H9 (cell line): ENCODE measurements at regions not wholly inside any gene's neighbourhood (a gene's known extent, or its start where the extent isn't known, plus 50 kb on each side); places are given as distances from the start of the nearest gene placed in this dataset.

Experiments
- DNase-seq: peaks from one replicate; pipeline ENCODE4 v3.0.0-alpha.2; 2017
- H2AFZ ChIP-seq: one replicate; pipeline ENCODE4 v1.6.1; 2013; ENCODE audit warnings: mild to moderate bottlenecking, low read length, control low read depth, moderate library complexity
- H2AK5ac ChIP-seq: 2 replicates; pipeline ENCODE4 v1.6.1; 2013; ENCODE audit warnings: low read length, control low read depth, mixed read lengths; ENCODE audit not compliant: insufficient read length
- H2BK120ac ChIP-seq: one replicate; pipeline ENCODE4 v1.6.1; 2013; ENCODE audit warnings: low read depth, mild to moderate bottlenecking, low read length, control low read depth, inconsistent platforms; ENCODE audit not compliant: poor library complexity, severe bottlenecking
- H2BK12ac ChIP-seq: 2 replicates; pipeline ENCODE4 v1.6.1; 2013; ENCODE audit warnings: low read length, control low read depth, mixed read lengths, low read depth; ENCODE audit not compliant: insufficient read length
- H2BK15ac ChIP-seq: 2 replicates; pipeline ENCODE4 v1.6.1; 2013; ENCODE audit warnings: low read depth, low read length, control low read depth
- H2BK20ac ChIP-seq: one replicate; pipeline ENCODE4 v1.6.1; 2013; ENCODE audit warnings: low read depth, mild to moderate bottlenecking, low read length, control low read depth, inconsistent platforms; ENCODE audit not compliant: poor library complexity, severe bottlenecking
- H2BK5ac ChIP-seq: 2 replicates; pipeline ENCODE4 v1.6.1; 2013; ENCODE audit warnings: low read length, control low read depth, mixed read lengths; ENCODE audit not compliant: insufficient read length
- H3K14ac ChIP-seq: 2 replicates; pipeline ENCODE4 v1.6.1; 2013; ENCODE audit warnings: low read length, control low read depth; ENCODE audit not compliant: insufficient read depth
- H3K18ac ChIP-seq: 2 replicates; pipeline ENCODE4 v1.6.1; 2013; ENCODE audit warnings: low read depth, mild to moderate bottlenecking, mixed read lengths, low read length, control low read depth; ENCODE audit not compliant: insufficient read length
- H3K23ac ChIP-seq: 2 replicates; pipeline ENCODE4 v1.6.1; 2013; ENCODE audit warnings: low read length, control low read depth, mixed read lengths, low read depth; ENCODE audit not compliant: insufficient read length
- H3K23me2 ChIP-seq: 2 replicates; pipeline ENCODE4 v1.6.1; 2013; ENCODE audit warnings: low read depth, mild to moderate bottlenecking, mixed read lengths, low read length, control low read depth; ENCODE audit not compliant: insufficient read length, poor library complexity, severe bottlenecking
- H3K27ac ChIP-seq: 2 replicates; pipeline ENCODE4 v1.5.1; 2013; ENCODE audit warnings: low read length, control low read depth, mixed read lengths, low read depth; ENCODE audit not compliant: insufficient read length
- H3K27me3 ChIP-seq: 2 replicates; pipeline ENCODE4 v1.6.1; 2013; ENCODE audit warnings: low read length, control low read depth, inconsistent platforms; ENCODE audit not compliant: insufficient read depth
- H3K4ac ChIP-seq: 2 replicates; pipeline ENCODE4 v1.6.1; 2013; ENCODE audit warnings: low read depth, mild to moderate bottlenecking, control low read depth, inconsistent platforms, low read length, moderate library complexity
- H3K4me1 ChIP-seq: 2 replicates; pipeline ENCODE4 v1.6.1; 2013; ENCODE audit warnings: low read length, control low read depth, inconsistent platforms; ENCODE audit not compliant: insufficient read depth
- H3K4me2 ChIP-seq: 2 replicates; pipeline ENCODE4 v1.6.1; 2013; ENCODE audit warnings: low read length, control low read depth, mixed read lengths; ENCODE audit not compliant: insufficient read length, insufficient read depth
- H3K56ac ChIP-seq: 2 replicates; pipeline ENCODE4 v1.6.1; 2013; ENCODE audit warnings: low read depth, mild to moderate bottlenecking, mixed read lengths, low read length, control low read depth; ENCODE audit not compliant: insufficient read length
- H3K79me1 ChIP-seq: 2 replicates; pipeline ENCODE4 v1.6.1; 2013; ENCODE audit warnings: low read depth, mild to moderate bottlenecking, moderate library complexity, low read length, control low read depth, inconsistent platforms; ENCODE audit not compliant: insufficient read depth, poor library complexity, severe bottlenecking
- H3K79me2 ChIP-seq: 2 replicates; pipeline ENCODE4 v1.6.1; 2013; ENCODE audit warnings: low read length, control low read depth, inconsistent platforms; ENCODE audit not compliant: insufficient read depth
- H3K9ac ChIP-seq: 2 replicates; pipeline ENCODE4 v1.6.1; 2013; ENCODE audit warnings: low read length, control low read depth, mixed read lengths; ENCODE audit not compliant: insufficient read length; ENCODE audit errors: extremely low read depth
- H3K9me3 ChIP-seq: one replicate; pipeline ENCODE4 v1.6.1; 2013; ENCODE audit warnings: low read depth, low read length, inconsistent platforms; ENCODE audit not compliant: control insufficient read depth
- H3T11ph ChIP-seq: one replicate; pipeline ENCODE4 v1.6.1; 2013; ENCODE audit warnings: mild to moderate bottlenecking, low read length, control low read depth, inconsistent platforms
- H4K20me1 ChIP-seq: one replicate; pipeline ENCODE4 v1.6.1; 2013; ENCODE audit not compliant: control insufficient read depth, insufficient read length, insufficient read depth
- H4K5ac ChIP-seq: 2 replicates; pipeline ENCODE4 v1.6.1; 2013; ENCODE audit warnings: low read depth, mild to moderate bottlenecking, mixed read lengths, low read length, control low read depth; ENCODE audit not compliant: insufficient read length
- H4K8ac ChIP-seq: replicated peaks from 2 replicates; pipeline ENCODE4 v1.6.1; 2013; ENCODE audit warnings: low read length, control low read depth, mixed read lengths, low read depth; ENCODE audit not compliant: insufficient read length
- H4K91ac ChIP-seq: 2 replicates; pipeline ENCODE4 v1.6.1; 2013; ENCODE audit warnings: low read depth, mild to moderate bottlenecking, moderate library complexity, mixed read lengths, low read length, control low read depth; ENCODE audit not compliant: insufficient read length
- H3K27ac Mint-ChIP-seq, 3 experiments: 2 replicates in 2 of 3; 3 replicates in 1 of 3; pipeline ENCODE4 v1.8.0; 2020 to 2021; ENCODE audit warnings: mixed read lengths in 3 of 3, mild to moderate bottlenecking in 1 of 3, moderate library complexity in 1 of 3
- H3K27me3 Mint-ChIP-seq: 2 replicates; pipeline ENCODE4 v1.8.0; 2021; ENCODE audit warnings: low read depth, mild to moderate bottlenecking, moderate library complexity, mixed read lengths
- H3K36me3 Mint-ChIP-seq, 3 experiments: 2 replicates in 2 of 3; 3 replicates in 1 of 3; pipeline ENCODE4 v1.8.0; 2020 to 2021; ENCODE audit warnings: low read depth in 3 of 3, mixed read lengths in 3 of 3; ENCODE audit not compliant: insufficient read depth in 1 of 3
- H3K4me1 Mint-ChIP-seq, 2 experiments: 2 replicates each; pipeline ENCODE4 v1.8.0; 2020; ENCODE audit warnings: mixed read lengths in 2 of 2
- H3K4me3 Mint-ChIP-seq, 2 experiments: 2 replicates in 1 of 2; 3 replicates in 1 of 2; pipeline ENCODE4 v1.8.0; 2020 to 2021; ENCODE audit warnings: mild to moderate bottlenecking in 2 of 2, mixed read lengths in 2 of 2, moderate library complexity in 1 of 2
- H3K9me3 Mint-ChIP-seq, 2 experiments: 2 replicates in 1 of 2; 3 replicates in 1 of 2; pipeline ENCODE4 v1.8.0; 2020; ENCODE audit warnings: mild to moderate bottlenecking in 2 of 2, mixed read lengths in 2 of 2, moderate library complexity in 1 of 2
- CTCF ChIP-seq: fragments of 200-600 bp; sonication (generic); conservative IDR thresholded peaks from 3 replicates; pipeline ENCODE4 v1.8.0; 2021; ENCODE audit warnings: antibody characterized with exemption, mild to moderate bottlenecking
- WGBS: extraction: QIAGEN DNeasy Blood & Tissue Kit; methylation state at CpG from one replicate; pipeline ENCODE4 v1.1.7; 2013; ENCODE audit warnings: missing lambda C conversion rate, low lambda C conversion rate, mixed read lengths; ENCODE audit not compliant: insufficient read length; ENCODE audit errors: extremely low coverage; 5-methylcytosine and 5-hydroxymethylcytosine counted together

- Histone ChIP-seq H3K27me3 (no peaks in the 10 kb centered on the region), H3K23ac (no peak overlapping the region), H3K79me1 (no peaks in the 10 kb centered on the region), H2BK12ac (no peak overlapping the region), H3K23me2 (no peaks in the 10 kb centered on the region), H3K9ac (no peak overlapping the region), H2AFZ (no peak overlapping the region), H3K4me2 (no peak overlapping the region), H3K14ac (no peak overlapping the region), H3T11ph (no peak overlapping the region), H3K27ac (no peak overlapping the region), H4K5ac (no peak overlapping the region), H2BK120ac (no peak overlapping the region), H3K4me1 (no peaks in the 10 kb centered on the region), H4K8ac (no peak overlapping the region), H3K4ac (no peak overlapping the region), H4K91ac (no peak overlapping the region), H3K79me2 (no peaks in the 10 kb centered on the region), H2AK5ac (no peak overlapping the region), H3K9me3 (no peaks in the 10 kb centered on the region), H2BK20ac (no peak overlapping the region), H2BK5ac (no peak overlapping the region), H4K20me1 (no peaks in the 10 kb centered on the region), H2BK15ac (no peak overlapping the region), H3K18ac (no peak overlapping the region), H3K56ac (no peak overlapping the region)
- Mint-ChIP-seq H3K4me3 (no peak overlapping the region), H3K9me3 (no peaks in the 10 kb centered on the region), H3K36me3 (no peaks in the 10 kb centered on the region; a peak in 1 of 7 replicates), H3K27ac (no peak overlapping the region), H3K4me1 (peaks cover 7% of the 10 kb centered on the region in 2 experiments; a peak in 3 of 4 replicates), H3K27me3 (no peaks in the 10 kb centered on the region)
- no peak for TF ChIP-seq CTCF
- WGBS = no CpG with 5 or more reads among the region's 3 CpGs
- DNase-seq = no peak
Measured at GRCh38 chr17:54530398-54530797, 370.3 kb upstream of the TOM1L1 start.
